GM04504 (cell line): ENCODE measurements at regions not wholly inside any gene's neighbourhood (a gene's known extent, or its start where the extent isn't known, plus 50 kb on each side); places are given as distances from the start of the nearest gene placed in this dataset.

ENCODE experiments used
- DNase-seq: peaks from one replicate; pipeline ENCODE4 v3.0.0-alpha.2; 2012; ENCODE audit warnings: low read depth

DNA sequence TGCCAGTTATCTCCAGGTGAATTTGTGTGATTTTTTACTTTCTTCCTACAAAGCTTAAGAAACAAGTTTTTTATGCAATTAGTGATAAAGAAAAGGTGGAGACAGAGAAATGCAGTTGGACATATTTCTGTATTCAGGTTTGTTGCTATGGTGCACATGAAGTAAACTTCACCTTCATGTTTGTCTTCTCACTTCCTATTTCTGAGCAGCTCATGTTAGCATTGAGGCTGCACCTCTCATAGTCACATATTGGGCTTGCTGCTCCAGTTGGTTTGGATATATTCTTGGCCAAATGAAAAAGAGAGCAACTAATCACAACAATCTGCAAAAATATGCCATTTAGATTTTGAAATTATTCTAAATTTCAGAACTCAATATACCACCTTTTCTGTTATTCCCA lies 475.6 kb upstream of the ZWINT start:
- DNase-seq = no peak

DNA sequence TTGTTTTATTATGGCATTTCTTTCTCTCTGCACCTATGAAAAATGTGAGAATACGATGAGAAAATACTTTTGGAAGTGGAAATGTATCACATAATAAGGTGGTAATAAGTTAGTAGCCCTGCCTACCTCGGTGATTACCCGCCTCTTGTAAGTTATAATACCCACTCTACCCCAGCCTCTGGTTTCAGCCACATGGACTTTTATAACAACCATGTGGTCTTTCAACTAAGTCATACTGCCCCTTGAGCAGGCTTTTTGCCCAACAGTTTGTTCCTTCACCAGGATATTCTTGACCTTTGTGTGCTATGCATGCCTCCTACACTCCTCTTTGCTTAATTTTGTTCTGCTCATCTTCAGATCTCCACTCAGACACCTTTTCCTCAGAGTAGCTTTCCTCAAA lies 470.6 kb upstream of the ZWINT start:
- DNase-seq = no peak

DNA sequence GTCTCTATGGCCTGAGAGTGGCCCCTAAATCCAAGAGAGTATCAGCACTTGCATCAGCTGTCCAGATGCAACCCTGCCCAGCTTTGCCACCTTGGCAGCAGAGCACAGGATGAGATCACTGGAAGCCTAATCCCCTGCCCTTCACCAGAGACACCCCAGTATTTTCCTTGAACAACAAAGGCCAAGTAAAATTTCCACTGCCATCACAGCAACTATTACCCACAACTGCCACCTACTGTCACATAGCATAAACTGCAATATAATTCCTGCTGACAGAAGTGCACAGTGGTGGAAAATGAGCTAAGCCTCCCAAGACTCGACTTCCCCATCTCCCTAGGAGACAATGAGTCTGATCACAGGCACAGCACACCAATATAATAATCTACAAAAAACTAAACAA lies 462.8 kb upstream of the ZWINT start:
- DNase-seq = no peak

DNA sequence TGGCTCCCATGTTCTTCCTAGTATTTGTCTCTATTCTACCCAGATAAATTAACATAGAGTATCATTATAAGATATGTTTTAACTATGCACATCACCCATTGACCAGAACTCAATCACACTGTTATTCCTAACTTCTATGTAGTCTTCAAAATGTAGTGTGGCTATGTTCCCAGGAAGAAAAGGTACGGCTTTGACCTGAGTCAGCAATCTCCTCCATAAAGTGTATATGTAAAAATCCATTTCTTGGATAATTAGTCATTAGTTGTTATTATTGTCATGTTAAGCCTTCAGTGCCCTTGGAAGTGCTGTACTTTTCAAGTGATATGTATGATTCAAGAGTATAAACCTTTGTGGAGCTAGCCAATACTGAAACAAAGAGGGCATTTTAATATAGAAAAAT lies 444.0 kb upstream of the ZWINT start:
- no peak for DNase-seq

DNA sequence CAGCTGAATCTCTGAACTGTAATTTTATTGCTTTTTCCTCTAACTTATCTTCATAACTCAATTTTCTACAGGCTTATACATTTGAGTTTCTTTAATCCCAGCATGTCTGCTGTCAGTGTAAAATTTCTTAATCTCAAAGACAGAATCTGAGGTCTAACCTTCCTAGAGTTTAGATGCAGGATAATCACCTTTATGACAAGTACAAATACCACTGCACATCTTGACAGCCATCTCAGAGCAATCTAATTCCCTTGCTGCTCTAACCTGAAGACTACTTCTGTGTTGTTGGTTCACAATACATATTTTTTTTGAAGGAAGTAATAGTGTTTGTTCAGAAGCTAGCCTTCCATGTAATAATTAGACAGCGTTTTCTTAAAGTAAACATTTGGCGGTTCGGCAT lies 424.2 kb upstream of the ZWINT start:
- DNase-seq = no peak

DNA sequence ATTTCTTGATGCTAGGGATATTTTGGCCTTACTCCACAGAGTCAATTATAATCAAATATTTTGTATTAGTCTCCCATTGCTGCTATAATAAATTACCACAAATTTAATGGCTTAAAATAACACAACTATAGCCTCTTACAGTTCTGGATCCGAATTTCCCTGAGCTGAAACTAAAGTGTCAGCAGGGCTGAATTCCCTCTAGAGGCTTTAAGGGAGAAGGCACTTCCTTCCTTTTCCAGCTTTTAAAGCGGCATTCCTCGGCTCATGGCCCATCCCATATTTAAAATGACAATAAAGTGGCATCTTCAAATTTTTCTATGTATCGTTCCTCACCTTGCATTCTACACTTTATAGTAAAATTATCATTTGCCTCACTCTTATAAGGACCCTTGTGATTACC lies 421.4 kb upstream of the ZWINT start:
- no peak for DNase-seq

DNA sequence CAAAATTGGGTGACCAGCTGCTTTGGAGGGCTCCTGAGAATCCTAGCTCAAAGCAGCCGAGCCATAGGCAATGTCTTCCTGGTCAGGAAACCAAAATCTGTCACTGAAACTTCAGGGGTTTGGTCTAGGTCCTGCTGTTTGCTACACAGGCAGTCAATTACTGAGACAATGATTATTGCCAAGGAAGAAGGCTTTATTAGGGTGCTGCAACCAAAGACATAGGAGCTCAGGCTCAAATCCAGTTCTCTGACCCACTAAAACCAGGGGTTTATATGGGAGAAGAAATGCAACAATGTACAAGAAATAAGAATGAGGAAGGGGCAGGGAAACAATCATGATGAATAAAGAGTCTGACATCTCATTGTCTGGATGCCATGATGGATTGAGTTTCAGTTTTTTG lies 410.3 kb upstream of the ZWINT start:
- DNase-seq = no peak

DNA sequence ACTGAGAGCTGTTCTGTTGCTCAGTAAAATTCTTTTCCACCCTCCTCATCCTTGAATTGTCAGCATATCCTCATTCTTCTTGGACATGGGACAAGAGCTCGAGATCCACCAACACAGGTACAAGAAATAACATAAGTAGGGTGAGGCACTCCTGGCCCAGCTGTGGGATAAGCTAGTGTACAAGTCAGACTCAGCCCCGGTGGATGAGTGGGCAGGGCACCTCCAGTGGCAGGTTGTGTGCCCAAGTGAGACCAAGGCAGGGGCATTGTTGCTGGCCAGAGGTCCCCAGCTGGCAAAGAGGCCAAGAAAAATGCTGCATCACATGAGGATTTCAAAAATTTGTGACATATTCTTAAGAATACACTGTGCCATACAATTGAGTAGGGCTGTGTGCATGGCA lies 402.0 kb upstream of the ZWINT start:
- DNase-seq = no peak

DNA sequence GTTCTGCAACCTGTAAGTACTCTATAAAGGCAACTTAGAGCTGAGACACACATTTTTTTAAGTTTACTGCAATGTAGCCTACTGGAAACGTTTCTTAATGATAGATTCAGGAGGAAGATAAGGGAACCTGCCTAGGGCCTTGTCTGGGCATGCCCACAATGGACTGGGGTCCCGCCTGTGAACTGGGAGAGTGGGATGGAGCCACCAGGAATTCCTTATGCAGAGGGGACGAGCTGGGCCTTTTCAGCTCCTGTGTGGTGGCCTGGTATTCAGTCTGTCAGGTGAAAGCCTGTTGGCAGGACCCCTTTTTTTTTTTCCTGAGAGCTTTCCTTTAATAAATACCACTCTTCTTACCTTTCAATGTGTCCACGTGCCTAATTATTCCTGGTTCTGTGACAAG lies 384.4 kb upstream of the ZWINT start:
- no peak for DNase-seq

DNA sequence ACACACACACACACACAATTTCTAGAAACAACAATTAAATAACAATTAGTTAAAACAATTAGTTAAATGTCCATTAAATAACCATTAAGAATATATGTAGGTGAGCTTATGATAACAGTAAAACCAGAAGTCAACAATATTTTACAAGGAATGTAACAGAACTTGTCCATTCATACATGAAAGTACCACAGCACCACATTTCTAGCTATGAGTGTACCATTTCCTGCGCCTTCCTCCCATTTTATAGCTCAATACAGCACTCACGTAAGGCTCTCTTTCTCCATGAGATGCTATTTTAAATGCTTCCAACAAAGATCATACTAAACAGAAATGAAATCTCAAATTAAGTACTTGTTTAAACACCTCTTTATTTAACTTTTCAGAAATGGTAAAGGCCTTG lies 367.3 kb upstream of the ZWINT start:
- no peak for DNase-seq

DNA sequence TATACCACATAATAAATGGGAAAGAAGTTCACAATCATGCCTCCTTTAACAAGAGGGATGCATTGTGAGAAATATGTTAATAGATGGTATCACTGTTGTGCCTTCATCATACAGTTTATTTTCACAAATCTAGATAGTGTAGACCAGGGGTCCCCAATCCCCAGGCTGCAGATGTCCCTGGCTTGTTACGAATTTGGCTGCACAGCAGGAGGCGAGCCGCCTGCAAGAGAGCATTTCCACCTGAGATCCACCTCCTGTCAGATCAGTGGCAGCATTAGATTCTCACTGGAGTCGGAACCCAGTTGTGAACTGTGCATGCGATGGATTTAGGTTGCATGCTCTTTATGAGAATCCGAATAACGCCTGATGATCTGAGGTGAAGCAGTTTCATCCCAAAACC lies 361.9 kb upstream of the ZWINT start:
- DNase-seq = no peak

DNA sequence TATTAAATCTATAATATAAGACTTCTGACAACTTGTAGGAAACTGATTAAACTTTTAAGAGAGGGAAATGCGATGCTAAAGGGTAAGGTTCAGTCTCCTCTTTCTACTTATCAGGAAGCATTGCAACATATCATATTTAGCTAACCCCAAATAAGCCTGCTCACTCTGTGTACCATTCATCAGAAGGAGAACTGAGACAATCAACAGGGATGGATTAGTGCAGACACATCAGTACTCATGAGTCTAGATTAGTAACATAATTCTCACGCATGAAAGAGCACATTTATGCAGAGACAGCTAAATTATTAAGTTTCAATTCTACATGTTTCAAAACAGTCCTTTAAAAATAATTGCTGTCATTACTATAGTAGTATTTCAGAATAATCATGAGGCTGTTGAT lies 354.2 kb upstream of the ZWINT start:
- no peak for DNase-seq

DNA sequence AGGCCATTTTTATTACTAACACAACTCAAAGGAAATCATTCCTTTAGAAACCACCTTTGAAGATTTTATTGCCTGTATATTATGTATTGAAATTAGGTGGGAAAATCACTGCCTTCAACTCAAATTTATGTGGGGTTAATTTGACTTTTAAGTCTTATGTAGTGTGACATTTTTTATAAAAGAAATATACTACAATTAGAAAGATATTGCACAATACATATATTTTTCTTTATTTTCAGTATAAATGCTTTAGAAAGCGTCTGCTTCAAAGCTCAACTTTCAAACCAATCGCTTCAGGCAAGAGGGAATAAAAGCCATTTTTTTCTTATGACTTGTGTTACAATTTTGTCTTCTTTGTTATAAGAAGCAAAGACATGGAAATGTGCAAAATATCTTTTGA lies 337.4 kb upstream of the ZWINT start:
- DNase-seq = no peak

DNA sequence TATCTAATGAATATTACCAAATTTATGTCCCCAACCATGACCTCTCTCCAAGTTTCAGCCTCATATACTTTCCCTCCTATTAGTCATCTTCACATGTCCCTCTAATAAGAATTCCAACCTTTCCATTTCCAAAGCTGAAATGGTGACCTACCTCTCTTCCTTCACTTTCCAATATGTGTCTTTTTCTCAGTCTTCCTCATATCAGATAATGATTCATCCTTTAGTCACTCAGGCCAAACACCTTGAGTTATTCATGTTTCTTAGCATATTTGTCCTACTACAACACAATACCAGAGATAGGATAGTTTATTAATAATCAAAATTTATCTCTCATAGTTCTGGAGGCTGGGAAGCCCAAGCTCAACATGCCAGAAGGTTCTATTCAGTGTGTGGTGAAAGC lies 318.5 kb upstream of the ZWINT start:
- no peak for DNase-seq

DNA sequence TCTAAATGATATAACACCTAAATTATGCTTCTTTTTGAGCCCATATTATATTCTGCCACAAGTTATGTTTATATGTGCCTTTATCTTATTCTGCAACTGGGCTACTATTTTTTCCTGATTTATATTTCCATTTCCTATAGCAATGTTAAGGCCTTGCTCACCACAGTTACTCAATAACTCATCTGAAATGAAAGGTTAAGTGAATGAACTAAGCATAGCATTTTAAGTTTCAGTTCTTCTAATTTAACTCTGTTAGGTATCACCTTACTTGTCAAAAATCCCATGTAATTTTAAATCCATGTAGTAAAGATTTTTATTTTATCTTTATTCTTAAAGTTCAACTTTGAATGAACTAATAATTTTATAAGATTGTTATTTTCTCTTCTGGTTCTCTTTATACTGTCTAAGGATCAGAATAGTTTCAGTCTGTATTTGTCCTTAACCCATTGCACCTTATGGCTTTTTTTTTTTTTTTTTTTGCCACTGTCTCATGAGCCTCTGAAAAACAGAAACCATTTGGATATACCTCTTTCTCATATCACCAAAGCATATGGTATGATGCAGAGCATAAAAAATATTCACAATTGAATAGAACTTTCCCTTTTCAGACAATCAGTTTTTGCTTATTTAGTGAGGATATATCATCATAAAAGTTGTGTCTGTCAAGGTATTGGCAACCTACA lies 301.8 kb upstream of the ZWINT start:
- no peak for DNase-seq

DNA sequence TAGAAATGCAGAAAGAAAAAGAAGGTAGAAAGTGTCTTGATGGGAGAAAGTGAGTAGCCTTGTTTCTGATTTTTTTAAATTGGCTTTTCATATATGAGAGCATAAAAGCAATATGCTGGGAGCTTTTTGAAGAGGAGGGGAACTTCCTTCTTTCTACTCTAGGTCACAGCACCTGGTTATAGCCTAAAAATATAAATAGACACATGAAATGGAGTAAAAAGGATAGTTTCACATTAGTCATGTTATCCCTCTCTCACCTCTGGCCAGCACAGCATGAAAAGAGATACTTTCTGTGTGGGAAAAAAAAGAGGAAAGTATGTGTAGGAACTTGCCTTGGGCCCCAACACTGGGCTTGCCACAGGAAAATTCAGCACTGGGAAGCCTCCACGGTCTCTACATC lies 292.2 kb upstream of the ZWINT start:
- no peak for DNase-seq

DNA sequence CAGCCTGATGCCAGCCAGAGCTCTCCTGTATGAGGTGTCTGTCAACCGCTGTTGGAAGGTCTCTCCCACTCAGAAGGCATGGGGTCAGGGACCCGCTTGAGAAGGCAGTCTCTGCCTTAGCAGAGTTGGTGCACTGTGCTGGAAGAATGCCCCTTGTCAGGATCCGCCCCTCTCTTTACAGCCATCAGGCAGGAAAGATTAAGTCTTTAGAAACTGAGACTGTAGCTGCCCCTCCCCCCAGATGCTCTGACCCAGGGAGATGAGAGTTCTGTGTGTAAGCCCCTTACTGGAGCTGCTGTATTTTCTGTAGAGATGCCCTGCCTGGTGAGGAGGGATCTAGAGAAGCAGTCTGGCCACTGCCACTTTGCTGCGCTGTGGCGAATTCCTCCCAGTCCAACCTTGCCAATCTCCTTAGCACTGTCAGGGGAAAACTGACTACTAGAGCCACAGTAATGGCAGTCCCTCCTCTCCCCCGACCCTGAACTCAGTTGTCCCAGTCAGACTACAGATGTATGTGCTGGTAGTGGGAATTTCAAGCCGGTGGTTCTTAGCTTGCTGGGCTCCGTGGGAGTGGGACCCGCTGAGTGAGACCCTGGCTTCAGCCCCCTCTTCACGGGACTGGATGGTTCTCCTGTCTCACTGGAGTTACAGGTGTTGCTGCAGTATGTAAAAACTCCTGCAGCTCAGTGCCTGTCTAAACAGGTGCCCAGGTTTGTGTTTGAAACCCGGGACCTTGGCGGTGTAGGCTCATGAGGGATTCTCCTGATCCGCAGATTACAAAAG lies 285.5 kb upstream of the ZWINT start:
- DNase-seq = no peak

DNA sequence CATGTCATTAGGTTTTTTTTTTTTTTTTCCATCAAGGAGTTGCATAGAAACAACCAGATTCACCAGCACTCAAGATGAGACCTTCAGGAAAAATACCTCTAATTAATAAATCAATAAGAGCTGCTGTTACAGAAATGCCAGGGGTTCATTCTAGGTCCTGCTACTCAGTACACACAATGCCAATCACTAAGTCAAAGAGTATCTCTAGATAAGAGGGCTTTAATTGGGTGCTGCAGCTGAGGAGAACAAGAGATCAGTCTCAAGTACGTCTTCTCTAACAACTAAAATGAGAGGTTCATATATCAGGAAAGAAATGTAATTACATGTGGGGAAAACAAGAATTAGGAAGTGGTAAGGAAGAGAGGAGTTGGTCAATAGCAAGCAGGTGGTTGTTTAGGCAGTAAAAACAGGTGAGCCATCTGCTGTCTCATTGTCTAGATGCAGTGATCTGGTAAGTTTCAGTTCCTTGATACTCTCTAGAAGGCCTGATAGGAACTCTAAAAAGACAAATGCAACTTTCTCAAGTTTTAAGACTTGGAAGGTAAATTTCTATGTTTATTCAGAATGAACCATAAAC lies 272.9 kb upstream of the ZWINT start:
- no peak for DNase-seq

DNA sequence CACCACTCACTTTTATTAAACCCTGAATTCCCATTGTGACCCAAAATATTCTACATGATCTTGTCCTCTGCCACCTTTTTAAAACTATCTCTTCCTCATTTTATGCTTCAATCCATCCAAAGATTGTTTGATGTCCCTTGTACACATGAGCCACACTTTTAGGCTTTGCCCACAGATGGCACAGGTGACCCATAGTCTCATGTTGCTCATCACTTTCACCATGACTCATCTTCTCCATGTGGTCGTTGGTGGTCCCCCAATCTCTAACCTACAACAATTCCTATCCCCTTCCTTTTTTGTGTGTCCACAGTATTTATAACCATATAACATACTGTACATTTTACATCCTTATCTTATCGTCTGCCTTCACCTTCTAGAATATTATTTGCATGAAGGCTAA lies 271.5 kb upstream of the ZWINT start:
- no peak for DNase-seq

DNA sequence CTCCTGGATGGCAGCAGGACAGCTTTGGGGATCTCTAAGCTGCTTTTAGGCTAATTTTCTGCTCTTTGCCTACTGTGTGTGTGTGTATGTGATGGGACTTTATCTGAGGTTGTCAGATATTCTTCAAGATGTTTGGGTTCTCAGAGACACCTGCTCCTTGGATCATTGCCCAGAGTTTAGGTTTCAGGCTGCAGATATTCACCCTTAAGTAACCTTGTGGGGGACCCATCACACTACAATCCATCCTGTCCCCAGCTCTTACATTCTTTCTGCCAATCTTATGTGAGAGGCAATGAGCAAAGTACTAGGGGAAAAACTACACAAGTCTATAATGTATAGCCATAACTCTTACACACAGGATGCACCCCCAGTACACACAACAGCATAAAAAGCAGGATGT lies 263.0 kb upstream of the ZWINT start:
- DNase-seq = no peak

DNA sequence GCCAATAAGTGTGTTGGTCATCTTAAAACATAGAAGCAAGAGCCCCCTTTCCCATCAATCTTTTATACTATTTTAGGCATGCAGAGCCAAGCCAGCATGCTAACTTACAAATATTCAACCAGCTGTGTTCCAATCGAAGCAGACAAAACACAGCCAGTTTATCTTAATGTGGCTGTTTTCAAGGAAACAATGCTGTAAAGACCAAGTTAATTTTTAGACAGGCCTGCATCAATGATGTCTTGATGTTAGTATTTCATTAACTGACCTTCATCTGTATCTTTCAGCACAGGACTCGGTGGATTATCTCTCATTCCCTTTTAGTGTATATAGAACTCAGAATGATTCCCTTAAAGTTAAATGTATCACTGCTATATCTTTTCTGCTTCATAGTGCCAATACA lies 262.0 kb upstream of the ZWINT start:
- DNase-seq = no peak

DNA sequence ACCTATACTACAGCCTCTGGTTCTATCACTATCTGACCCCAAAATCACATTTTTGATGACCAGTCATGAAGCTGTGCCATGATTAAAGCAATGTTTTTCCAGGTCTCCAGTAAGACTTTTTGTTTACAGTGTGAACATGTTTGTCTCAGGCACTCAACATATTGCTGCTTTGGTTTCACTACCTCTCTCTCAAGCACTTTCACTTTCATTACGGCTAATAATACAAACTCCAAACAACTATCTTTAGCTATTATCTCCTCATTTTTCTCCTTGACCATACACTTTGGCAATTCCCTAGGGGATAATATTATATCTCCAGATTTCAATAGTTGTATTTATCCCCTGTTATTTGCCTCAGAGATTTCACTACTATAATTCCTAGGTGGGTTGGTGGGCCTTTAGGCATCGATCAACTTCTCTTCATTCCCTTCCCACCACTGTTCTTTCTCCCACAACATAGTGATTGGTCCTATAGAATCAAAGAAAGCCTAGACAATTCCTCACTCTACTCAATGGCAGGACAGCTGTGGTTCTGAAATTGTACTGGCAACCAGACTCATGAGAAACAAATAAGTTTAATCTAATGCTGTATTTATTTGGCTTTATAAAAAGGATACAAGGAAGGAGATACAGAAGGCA lies 261.4 kb upstream of the ZWINT start:
- no peak for DNase-seq

DNA sequence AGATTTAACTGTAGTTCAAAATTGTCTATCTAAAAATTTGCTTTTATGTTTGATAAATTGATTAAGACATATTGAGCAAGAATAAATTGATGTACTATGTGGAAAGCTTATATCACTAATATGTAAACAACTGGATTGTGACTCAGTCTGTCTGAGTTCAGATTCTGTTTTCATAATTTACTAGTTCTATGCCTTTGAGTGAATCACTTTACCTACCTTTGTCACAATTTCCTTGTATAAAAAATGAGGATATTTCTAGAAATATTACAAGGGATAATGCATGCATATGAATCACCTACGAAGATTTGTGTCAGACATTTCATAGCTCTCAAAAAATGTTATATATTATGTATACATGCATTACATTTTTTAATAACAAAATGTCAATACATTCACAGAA lies 245.1 kb upstream of the ZWINT start:
- DNase-seq = no peak
